ENCODE measurements at regions not wholly inside any gene's neighbourhood (a gene's known extent, or its start where the extent isn't known, plus 50 kb on each side); places are given as distances from the start of the nearest gene placed in this dataset.

DNA sequence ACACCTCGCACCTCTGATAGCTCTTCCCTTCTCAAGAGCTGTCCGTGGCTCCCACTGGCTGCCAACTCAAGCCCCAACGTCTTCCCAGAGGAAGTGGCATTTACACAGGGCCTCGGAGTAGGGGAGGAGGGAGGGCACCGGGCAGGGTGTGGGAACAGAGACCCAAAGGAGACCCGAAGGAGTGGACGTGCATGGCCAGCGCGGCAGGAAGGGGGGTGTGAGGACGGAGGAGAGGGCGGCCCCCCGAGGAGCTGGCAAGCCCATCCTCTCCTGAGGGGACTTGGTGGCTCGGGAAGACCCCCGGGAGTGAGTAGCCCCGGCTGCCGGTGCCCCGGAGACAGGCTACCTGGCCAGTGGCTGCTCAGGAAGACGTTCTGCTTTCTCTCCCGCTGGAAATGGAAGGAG lies 85.9 kb downstream of the FOXL3 start:
- POLR2A ChIA-PET, result no interaction called here

DNA sequence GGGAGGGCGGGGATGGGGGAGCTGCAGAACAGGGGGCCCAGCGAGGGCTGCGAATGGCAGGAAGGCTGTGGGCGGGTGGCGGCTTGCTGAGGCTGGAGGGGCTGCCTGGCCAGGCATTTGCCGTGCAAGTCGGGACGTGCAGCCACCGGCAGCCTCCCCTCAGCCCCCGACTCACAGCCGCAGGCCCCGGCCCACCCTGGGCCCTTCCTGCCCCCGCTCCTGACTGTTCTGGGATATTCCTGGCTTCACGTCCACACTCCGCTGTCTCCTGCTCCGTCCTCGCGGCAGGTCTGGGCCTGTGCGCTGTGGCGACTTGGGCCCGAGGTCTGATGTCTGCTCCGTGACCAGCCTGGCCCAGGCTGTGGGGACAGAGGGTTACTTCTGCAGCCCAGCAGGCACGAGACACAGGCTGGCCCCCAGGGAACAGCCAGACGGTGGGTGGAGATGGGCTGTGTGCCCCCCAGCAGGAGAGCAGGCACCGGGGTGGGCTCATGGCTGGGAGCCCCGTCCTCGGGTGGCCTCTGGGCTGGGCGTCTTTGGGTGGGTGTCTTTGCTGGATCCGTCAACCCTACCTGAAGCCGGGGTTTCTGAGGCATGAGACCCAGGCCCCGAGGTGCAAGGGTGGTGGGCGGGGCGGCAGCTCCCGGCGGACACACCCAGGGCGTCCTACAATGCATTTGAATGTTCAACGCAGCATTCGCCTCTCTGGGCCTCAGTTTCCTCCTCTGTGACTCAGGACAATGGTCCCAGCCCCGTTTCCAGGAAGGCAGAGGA lies 86.5 kb downstream of the FOXL3 start:
- Mint-ChIP-seq H3K27ac (no peak overlapping the region), H3K36me3 (ENCODE audit: low read depth) (no peaks in the 10 kb centered on the region), H3K9me3 (no peaks in the 10 kb centered on the region), H3K4me3 (no peak overlapping the region), H3K27me3 (peaks cover 2% of the 10 kb centered on the region), H3K4me1 (peaks cover 24% of the 10 kb centered on the region)
- no peak for ATAC-seq (ENCODE audit: low read depth)
- peak; percentile 14 for DNase-seq
- TF ChIP-seq, protein P1, sequence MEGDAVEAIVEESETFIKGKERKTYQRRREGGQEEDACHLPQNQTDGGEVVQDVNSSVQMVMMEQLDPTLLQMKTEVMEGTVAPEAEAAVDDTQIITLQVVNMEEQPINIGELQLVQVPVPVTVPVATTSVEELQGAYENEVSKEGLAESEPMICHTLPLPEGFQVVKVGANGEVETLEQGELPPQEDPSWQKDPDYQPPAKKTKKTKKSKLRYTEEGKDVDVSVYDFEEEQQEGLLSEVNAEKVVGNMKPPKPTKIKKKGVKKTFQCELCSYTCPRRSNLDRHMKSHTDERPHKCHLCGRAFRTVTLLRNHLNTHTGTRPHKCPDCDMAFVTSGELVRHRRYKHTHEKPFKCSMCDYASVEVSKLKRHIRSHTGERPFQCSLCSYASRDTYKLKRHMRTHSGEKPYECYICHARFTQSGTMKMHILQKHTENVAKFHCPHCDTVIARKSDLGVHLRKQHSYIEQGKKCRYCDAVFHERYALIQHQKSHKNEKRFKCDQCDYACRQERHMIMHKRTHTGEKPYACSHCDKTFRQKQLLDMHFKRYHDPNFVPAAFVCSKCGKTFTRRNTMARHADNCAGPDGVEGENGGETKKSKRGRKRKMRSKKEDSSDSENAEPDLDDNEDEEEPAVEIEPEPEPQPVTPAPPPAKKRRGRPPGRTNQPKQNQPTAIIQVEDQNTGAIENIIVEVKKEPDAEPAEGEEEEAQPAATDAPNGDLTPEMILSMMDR (IDR thresholded peaks at IDR 0.05), result no peak
- intact Hi-C loops (cut with micrococcal nuclease), result loop anchor here (10.0 kb wide), 1 partner anchor 228 kb away; no protein-coding TSS in a partner anchor
- POLR2A ChIA-PET, result no interaction called here
- CTCF ChIA-PET, result no interaction called here

More for the DNA sequence above, 85.9 kb downstream of the FOXL3 start:
- no peak overlapping the region for H3K4me3 Mint-ChIP-seq
- H3K9me3 Mint-ChIP-seq, result no peaks in the 10 kb centered on the region
- no peaks in the 10 kb centered on the region for H3K36me3 Mint-ChIP-seq (ENCODE audit: low read depth)
- CTCF ChIA-PET, result no interaction called here
- DNase-seq (peak; percentile 10), ATAC-seq (ENCODE audit: low read depth) (no peak)
- TF ChIP-seq, protein P1 (IDR thresholded peaks at IDR 0.05), result no peak
- peaks cover 18% of the 10 kb centered on the region for H3K4me1 Mint-ChIP-seq
- H3K27me3 Mint-ChIP-seq, result peaks cover 2% of the 10 kb centered on the region
- H3K27ac Mint-ChIP-seq, result no peak overlapping the region
- intact Hi-C loops (cut with micrococcal nuclease), result loop anchor here (10.0 kb wide), 1 partner anchor 229 kb away; no protein-coding TSS in a partner anchor

DNA sequence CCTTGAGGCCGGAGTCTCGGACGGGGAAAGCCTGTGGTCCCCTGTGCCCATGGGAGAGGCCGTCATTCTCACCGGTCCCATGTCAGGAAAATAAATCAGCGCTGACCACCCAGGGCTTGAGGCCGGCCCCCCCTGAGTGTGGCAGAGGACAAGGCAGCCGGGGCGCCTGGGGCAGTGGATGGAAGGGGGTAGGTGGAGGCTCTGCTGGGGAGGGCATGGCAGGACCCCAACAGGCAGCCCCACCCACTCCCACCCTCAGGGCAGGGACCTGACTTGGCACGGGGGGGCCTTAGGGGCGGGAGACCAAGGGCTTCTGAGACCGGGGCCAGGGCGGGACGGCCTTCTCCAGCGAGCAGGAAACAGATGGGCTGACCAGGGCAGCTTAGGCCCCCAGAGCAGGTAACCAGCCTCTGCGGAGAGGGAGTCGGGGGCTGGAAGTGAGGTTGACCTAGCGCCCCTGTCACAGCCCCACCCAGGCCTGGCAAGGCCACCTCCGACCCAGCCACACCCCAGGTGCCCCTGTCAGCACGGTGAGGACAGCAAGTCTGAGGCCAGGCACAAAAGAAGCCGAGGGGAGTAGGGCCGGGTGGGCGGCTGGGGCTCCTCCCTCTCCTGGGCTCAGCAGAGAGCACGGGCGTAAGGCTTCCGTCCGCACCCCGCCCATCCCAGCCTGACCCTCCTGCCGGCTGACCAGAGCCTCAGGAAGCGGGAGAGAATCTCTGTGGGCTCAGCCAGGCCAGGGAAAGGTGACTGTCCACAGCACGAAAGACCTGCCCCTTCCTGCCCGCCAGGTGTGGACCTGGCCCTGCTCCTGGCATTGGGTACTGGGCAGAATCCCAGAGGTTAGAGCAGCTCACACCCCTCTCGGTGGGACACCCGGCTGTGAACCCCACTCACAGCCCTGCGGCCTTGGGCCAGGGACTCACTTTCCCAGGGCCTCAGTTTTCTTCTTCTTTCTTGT lies 87.4 kb downstream of the FOXL3 start:
- H3K27ac Mint-ChIP-seq, result no peak overlapping the region
- ChIA-PET POLR2A (no interaction called here), CTCF (no interaction called here)
- no peak for ATAC-seq (ENCODE audit: low read depth)
- peak; percentile 13 for DNase-seq
- TF ChIP-seq, protein P1 (IDR thresholded peaks at IDR 0.05), result no peak
- H3K27me3 Mint-ChIP-seq, result peaks cover 2% of the 10 kb centered on the region
- H3K4me3 Mint-ChIP-seq, result no peak overlapping the region
- peaks cover 33% of the 10 kb centered on the region for H3K4me1 Mint-ChIP-seq
- peaks cover 2% of the 10 kb centered on the region for H3K36me3 Mint-ChIP-seq (ENCODE audit: low read depth)
- peaks cover 5% of the 10 kb centered on the region for H3K9me3 Mint-ChIP-seq
- intact Hi-C loops (cut with micrococcal nuclease), result loop anchor here (10.0 kb wide), 1 partner anchor 227 kb away; no protein-coding TSS in a partner anchor

DNA sequence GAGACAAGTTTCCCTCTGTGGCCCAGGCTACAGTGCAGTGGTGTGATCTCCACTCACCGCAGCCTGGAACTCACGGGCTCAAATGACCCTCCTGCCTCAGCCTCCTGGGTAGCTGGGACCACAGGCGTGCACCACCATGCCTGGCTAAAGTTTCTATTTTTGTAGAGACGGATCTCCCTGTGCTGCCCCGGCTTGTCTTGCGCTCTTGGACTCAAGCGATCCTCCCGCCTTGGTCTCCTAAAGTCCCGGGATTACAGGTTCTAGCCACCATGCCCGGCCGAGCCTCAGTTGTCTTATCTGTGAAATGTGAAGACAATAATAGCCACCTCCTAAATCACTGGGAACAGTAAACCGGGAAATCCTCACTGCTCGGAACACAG lies 88.1 kb downstream of the FOXL3 start:
- ChIA-PET CTCF (no interaction called here), POLR2A (no interaction called here)
- Mint-ChIP-seq H3K4me1 (peaks cover 33% of the 10 kb centered on the region), H3K4me3 (no peak overlapping the region), H3K9me3 (peaks cover 10% of the 10 kb centered on the region), H3K27me3 (peaks cover 2% of the 10 kb centered on the region), H3K36me3 (ENCODE audit: low read depth) (peaks cover 2% of the 10 kb centered on the region), H3K27ac (no peak overlapping the region)
- ATAC-seq (ENCODE audit: low read depth), result no peak
- intact Hi-C loops (cut with micrococcal nuclease), result loop anchor here (10.0 kb wide), 1 partner anchor 227 kb away; no protein-coding TSS in a partner anchor
- TF ChIP-seq, protein P1 (IDR thresholded peaks at IDR 0.05), result no peak
- DNase-seq, result no peak
